Nephron progenitor cell (in vitro differentiated cells): ENCODE measurements at regions not wholly inside any gene's neighbourhood (a gene's known extent, or its start where the extent isn't known, plus 50 kb on each side); places are given as distances from the start of the nearest gene placed in this dataset.

Experiments used
- DNase-seq: peaks from one replicate; pipeline ENCODE4 v3.0.0; 2021
- H3K27ac Mint-ChIP-seq: 2 replicates; pipeline ENCODE4 v1.8.0; 2021; ENCODE audit warnings: mild to moderate bottlenecking, moderate library complexity, mixed read lengths
- H3K27me3 Mint-ChIP-seq: 2 replicates; pipeline ENCODE4 v1.8.0; 2021; ENCODE audit warnings: mild to moderate bottlenecking, low read depth, mixed read lengths; ENCODE audit not compliant: poor library complexity
- H3K36me3 Mint-ChIP-seq: 2 replicates; pipeline ENCODE4 v1.8.0; 2021; ENCODE audit warnings: low read depth, mixed read lengths
- H3K4me1 Mint-ChIP-seq: 2 replicates; pipeline ENCODE4 v1.8.0; 2021; ENCODE audit warnings: mixed read lengths
- H3K4me3 Mint-ChIP-seq: 2 replicates; pipeline ENCODE4 v1.8.0; 2021; ENCODE audit warnings: mild to moderate bottlenecking, moderate library complexity, mixed read lengths
- H3K9me3 Mint-ChIP-seq: 2 replicates; pipeline ENCODE4 v1.8.0; 2021; ENCODE audit warnings: mild to moderate bottlenecking, moderate library complexity, mixed read lengths
- TF ChIP-seq, protein P1 (sequence below): fragments of 200-600 bp; sonication (generic); IDR thresholded peaks from 2 replicates; pipeline ENCODE4 v1.5.0; 2021; ENCODE audit warnings: antibody characterized with exemption

DNA sequence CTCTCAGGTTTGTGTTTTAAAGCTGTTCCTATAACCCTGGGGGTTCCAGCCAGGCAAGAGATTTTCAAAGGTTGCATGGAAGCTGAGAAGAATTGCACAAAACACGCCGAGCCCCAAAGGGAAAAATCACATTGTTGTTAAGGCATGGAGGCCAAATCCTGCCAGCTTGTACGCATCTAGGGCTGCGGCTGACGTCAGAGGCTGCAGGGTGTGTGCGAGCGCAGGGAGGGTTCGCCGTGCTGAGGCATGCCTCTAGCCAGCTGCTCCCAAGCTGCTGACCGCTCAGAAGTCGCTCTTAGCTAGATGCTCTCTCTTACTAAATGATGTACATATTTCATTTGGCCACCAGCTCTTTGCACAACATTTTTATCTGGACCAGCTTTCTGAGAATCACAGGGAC is 191.8 kb downstream of the LPIN1 start:
- Mint-ChIP-seq H3K4me3 (no peak overlapping the region), H3K27me3 (peaks cover 9% of the 10 kb centered on the region), H3K9me3 (peaks cover 6% of the 10 kb centered on the region), H3K36me3 (no peaks in the 10 kb centered on the region), H3K27ac (no peak overlapping the region), H3K4me1 (peaks cover 4% of the 10 kb centered on the region)
- TF ChIP-seq, protein P1, sequence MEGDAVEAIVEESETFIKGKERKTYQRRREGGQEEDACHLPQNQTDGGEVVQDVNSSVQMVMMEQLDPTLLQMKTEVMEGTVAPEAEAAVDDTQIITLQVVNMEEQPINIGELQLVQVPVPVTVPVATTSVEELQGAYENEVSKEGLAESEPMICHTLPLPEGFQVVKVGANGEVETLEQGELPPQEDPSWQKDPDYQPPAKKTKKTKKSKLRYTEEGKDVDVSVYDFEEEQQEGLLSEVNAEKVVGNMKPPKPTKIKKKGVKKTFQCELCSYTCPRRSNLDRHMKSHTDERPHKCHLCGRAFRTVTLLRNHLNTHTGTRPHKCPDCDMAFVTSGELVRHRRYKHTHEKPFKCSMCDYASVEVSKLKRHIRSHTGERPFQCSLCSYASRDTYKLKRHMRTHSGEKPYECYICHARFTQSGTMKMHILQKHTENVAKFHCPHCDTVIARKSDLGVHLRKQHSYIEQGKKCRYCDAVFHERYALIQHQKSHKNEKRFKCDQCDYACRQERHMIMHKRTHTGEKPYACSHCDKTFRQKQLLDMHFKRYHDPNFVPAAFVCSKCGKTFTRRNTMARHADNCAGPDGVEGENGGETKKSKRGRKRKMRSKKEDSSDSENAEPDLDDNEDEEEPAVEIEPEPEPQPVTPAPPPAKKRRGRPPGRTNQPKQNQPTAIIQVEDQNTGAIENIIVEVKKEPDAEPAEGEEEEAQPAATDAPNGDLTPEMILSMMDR: no peak
- DNase-seq: no peak

DNA sequence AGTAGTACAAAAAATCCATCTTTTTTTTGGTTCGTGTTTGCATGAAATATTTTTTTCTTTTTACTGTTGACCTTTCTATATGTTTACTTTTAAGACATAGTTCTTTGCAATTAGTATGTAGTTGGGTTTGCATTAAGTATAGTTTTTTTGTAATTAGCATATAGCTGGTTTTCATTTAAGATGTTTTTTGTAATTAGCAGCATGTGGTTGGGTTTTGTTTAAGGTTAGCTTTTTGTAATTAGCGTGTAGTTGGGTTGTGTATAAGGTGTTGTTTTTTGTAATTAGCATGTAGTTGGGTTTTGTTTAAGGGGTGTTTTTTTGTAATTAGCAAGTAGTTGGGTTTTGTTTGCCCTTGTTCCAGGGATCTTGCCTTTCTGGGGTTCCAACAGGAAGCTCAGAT is 193.1 kb downstream of the LPIN1 start:
- H3K36me3 Mint-ChIP-seq: no peaks in the 10 kb centered on the region
- peaks cover 6% of the 10 kb centered on the region for H3K9me3 Mint-ChIP-seq
- no peak overlapping the region for H3K4me3 Mint-ChIP-seq
- TF ChIP-seq, protein P1: no peak
- DNase-seq: no peak
- no peak overlapping the region for H3K27ac Mint-ChIP-seq
- H3K27me3 Mint-ChIP-seq: peaks cover 9% of the 10 kb centered on the region
- peaks cover 4% of the 10 kb centered on the region for H3K4me1 Mint-ChIP-seq

DNA sequence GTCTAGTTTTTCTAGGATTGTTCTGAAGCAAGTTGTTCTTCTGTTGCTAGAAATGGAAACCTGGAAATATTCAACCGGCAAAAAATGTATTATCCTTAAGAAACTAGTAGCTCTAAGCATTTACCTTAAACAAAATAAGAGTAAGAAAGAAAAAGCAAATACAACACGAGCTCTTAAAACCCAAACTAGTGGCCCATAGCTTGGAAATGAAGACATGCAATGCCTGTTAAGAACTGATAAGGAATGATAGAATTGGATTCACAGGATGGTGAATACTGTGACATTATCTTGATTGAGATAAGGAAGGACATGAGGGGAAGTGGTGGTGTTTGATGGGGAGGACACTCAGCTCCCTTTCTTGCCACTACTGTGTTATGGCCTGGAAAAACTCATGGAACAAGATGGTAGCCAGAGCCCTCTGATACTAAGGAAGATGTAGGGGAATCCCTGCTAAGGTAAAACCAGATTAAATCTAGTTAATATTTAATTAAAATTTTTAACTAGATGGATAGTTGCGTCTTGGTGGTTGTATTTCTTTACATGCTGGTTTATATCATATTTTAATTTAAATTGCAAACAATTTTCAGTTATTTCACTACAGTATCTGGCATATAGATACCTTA is 193.8 kb downstream of the LPIN1 start:
- H3K36me3 Mint-ChIP-seq: no peaks in the 10 kb centered on the region
- H3K4me1 Mint-ChIP-seq: peaks cover 4% of the 10 kb centered on the region
- peaks cover 6% of the 10 kb centered on the region for H3K9me3 Mint-ChIP-seq
- H3K27ac Mint-ChIP-seq: no peak overlapping the region
- no peak for DNase-seq
- peaks cover 9% of the 10 kb centered on the region for H3K27me3 Mint-ChIP-seq
- TF ChIP-seq, protein P1: no peak
- H3K4me3 Mint-ChIP-seq: no peak overlapping the region

DNA sequence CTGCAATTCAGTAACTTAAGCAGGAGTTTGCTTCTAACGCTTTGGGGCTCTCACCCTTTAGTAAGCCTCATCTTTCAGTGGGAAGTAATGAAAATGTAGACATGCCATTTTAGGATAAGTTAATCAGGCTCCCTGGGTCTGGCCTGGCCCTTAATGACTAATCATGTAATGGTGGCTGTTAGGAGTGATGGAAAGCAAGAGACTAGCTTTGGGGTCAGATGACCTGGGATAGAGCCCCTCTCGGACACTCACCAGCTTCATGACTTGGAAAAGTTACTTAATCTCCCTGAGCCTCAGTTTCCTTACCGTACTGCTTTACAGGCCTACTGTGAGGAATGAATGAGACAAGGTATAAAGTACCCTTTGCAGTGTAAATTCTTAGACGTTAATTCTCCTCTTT is 194.4 kb downstream of the LPIN1 start:
- H3K36me3 Mint-ChIP-seq: no peaks in the 10 kb centered on the region
- TF ChIP-seq, protein P1: no peak
- H3K4me1 Mint-ChIP-seq: peaks cover 4% of the 10 kb centered on the region
- DNase-seq: no peak
- peaks cover 9% of the 10 kb centered on the region for H3K27me3 Mint-ChIP-seq
- H3K4me3 Mint-ChIP-seq: no peak overlapping the region
- no peak overlapping the region for H3K27ac Mint-ChIP-seq
- H3K9me3 Mint-ChIP-seq: peaks cover 6% of the 10 kb centered on the region

DNA sequence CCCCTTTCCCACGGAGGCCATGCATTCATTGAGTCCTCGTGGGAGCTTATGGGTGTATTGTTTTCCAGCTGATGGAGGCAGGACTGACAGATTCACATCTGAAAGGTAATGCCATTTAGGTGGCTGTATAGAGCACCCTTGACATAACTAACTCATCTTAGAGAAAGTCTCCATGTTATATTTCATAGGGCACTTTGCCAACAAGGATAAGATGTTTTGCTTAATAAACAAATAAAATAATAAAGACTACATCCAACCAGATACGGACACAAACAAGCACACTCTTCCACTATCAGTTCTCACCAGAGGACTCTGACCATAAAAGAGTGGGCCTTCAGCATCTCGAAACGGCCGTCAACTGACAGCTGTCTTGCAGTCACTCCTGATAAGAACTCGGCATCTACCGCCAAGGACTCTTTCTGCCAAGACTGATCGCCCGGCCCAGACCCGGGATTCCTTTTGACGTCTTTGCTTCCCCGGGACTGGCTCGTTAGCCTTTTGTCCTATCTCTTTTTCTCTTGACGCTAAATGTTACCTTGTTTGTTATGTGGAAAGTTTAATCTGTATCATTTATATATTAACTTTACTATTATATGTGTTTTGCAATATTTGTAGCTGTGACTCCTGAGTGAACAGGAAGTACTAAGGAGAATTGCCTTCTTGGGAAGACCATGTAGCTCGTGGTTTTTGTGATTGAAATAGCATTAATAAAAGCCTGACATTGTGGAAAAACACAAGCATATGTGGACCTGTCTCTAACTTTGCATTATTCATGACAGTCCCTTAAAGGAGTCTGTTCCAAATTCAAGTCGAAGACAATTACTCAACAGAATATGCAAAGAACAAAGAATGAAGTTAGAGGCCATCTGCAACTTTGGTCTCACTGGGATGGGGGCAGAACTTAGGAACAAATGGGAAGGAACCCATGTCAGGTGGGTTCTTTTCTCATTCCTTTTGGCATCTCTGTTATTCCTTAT is 195.1 kb downstream of the LPIN1 start:
- H3K4me1 Mint-ChIP-seq: peaks cover 4% of the 10 kb centered on the region
- no peak for DNase-seq
- H3K36me3 Mint-ChIP-seq: no peaks in the 10 kb centered on the region
- no peak overlapping the region for H3K27ac Mint-ChIP-seq
- H3K27me3 Mint-ChIP-seq: peaks cover 9% of the 10 kb centered on the region
- TF ChIP-seq, protein P1: no peak
- peaks cover 6% of the 10 kb centered on the region for H3K9me3 Mint-ChIP-seq
- no peak overlapping the region for H3K4me3 Mint-ChIP-seq
